ENCODE measurements at regions not wholly inside any gene's neighbourhood (a gene's known extent, or its start where the extent isn't known, plus 50 kb on each side); places are given as distances from the start of the nearest gene placed in this dataset.

GRCh38 chr4:130090427-130090826, 994.5 kb downstream of the C4orf33 start:
- H4K20me1 ChIP-seq (ENCODE audit: insufficient read depth), result no peaks in the 10 kb centered on the region
- no peak overlapping the region for H2AFZ ChIP-seq
- H3K4me2 ChIP-seq (ENCODE audit: unreplicated experiment), result no peak overlapping the region
- no peak overlapping the region for H3K4me3 ChIP-seq
- H3K9ac ChIP-seq, result no peak overlapping the region
- H3K9me3 ChIP-seq (ENCODE audit: low read depth), result no peaks in the 10 kb centered on the region
- H3K9me2 ChIP-seq (ENCODE audit: insufficient read depth), result no peaks in the 10 kb centered on the region
- no peaks in the 10 kb centered on the region for H3K36me3 ChIP-seq (ENCODE audit: low read depth)
- H3K27me3 ChIP-seq (replicated peaks; ENCODE audit: insufficient read depth), result no peaks in the 10 kb centered on the region
- no peak for DNase-seq
- in situ Hi-C loops (cut with MboI), result no loop called here
- WGBS, 2 experiments (ENCODE audit: low coverage in 1 of 2, low lambda C conversion rate in 2 of 2, missing lambda C conversion rate in 2 of 2), result 51 to 65% methylated on average over 14 to 22 of the region's 22 CpGs
- H3K27ac ChIP-seq, result no peak overlapping the region
- no peaks in the 10 kb centered on the region for H3K4me1 ChIP-seq (ENCODE audit: insufficient read depth)
- TF ChIP-seq EZH2 (IDR thresholded peaks at IDR 0.05; ENCODE audit: insufficient read depth, poor library complexity, severe bottlenecking) (no peak), EZH2phosphoT487 (IDR thresholded peaks at IDR 0.05; ENCODE audit: insufficient read depth, low read depth) (no peak)
- H3F3A ChIP-seq (ENCODE audit: insufficient read depth), result no peaks in the 10 kb centered on the region
- H3K79me2 ChIP-seq (ENCODE audit: insufficient read depth), result no peaks in the 10 kb centered on the region

- Histone ChIP-seq H3K27ac (no peak overlapping the region), H3K4me2 (ENCODE audit: unreplicated experiment) (no peak overlapping the region), H3F3A (ENCODE audit: insufficient read depth) (no peaks in the 10 kb centered on the region), H3K9me2 (ENCODE audit: insufficient read depth) (no peaks in the 10 kb centered on the region), H3K4me3 (no peak overlapping the region), H4K20me1 (ENCODE audit: insufficient read depth) (no peaks in the 10 kb centered on the region), H3K36me3 (ENCODE audit: low read depth) (no peaks in the 10 kb centered on the region), H2AFZ (no peak overlapping the region), H3K27me3 (replicated peaks; ENCODE audit: insufficient read depth) (no peaks in the 10 kb centered on the region), H3K9me3 (ENCODE audit: low read depth) (no peaks in the 10 kb centered on the region), H3K4me1 (ENCODE audit: insufficient read depth) (no peaks in the 10 kb centered on the region), H3K9ac (no peak overlapping the region), H3K79me2 (ENCODE audit: insufficient read depth) (no peaks in the 10 kb centered on the region)
- no peak for DNase-seq
- 26% methylated on average over 8 of the region's 8 CpGs for WGBS, 2 experiments (ENCODE audit: low coverage in 1 of 2, low lambda C conversion rate in 2 of 2, missing lambda C conversion rate in 2 of 2)
- in situ Hi-C loops (cut with MboI), result no loop called here
- no peak for TF ChIP-seq EZH2phosphoT487 (IDR thresholded peaks at IDR 0.05; ENCODE audit: insufficient read depth, low read depth)
Observed at GRCh38 chr4:130092187-130093015, 996.4 kb downstream of the C4orf33 start.

DNA sequence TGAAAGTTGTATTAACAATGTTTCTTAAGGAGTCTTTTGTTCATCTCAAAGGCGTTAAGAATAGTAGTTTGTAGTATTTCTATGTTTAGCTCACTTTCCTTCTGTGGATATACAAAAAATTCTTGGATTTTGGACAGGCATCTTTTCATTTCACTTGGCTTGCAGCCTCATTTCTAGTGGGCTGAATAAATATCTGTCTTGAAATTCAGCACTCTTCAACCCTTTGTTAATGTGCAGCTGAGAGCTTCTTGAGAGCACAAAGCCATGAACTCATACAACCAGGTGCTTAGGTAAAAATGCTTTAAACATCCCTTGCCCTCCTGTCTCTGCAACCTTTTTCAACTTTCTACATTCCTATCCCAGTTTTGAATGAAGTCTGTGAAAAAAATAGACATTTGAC, 1003.2 kb downstream of the C4orf33 start:
- in situ Hi-C loops (cut with MboI), result no loop called here
- Histone ChIP-seq H3K9me2 (ENCODE audit: insufficient read depth) (no peaks in the 10 kb centered on the region), H3F3A (ENCODE audit: insufficient read depth) (no peaks in the 10 kb centered on the region), H3K4me1 (ENCODE audit: insufficient read depth) (no peaks in the 10 kb centered on the region), H3K9ac (no peak overlapping the region), H3K4me3 (no peak overlapping the region), H3K27ac (no peak overlapping the region), H3K36me3 (ENCODE audit: low read depth) (no peaks in the 10 kb centered on the region), H3K79me2 (ENCODE audit: insufficient read depth) (no peaks in the 10 kb centered on the region), H2AFZ (no peak overlapping the region), H4K20me1 (ENCODE audit: insufficient read depth) (no peaks in the 10 kb centered on the region), H3K9me3 (ENCODE audit: low read depth) (no peaks in the 10 kb centered on the region), H3K27me3 (replicated peaks; ENCODE audit: insufficient read depth) (no peaks in the 10 kb centered on the region), H3K4me2 (ENCODE audit: unreplicated experiment) (no peak overlapping the region)
- no peak for DNase-seq
- TF ChIP-seq EZH2 (IDR thresholded peaks at IDR 0.05; ENCODE audit: insufficient read depth, poor library complexity, severe bottlenecking) (no peak), EZH2phosphoT487 (IDR thresholded peaks at IDR 0.05; ENCODE audit: insufficient read depth, low read depth) (no peak)
- 0 to 3% methylated on average over 1 of the region's 1 CpG for WGBS, 2 experiments (ENCODE audit: low coverage in 1 of 2, low lambda C conversion rate in 2 of 2, missing lambda C conversion rate in 2 of 2)

GRCh38 chr4:130110189-130110588, 1014.2 kb downstream of the C4orf33 start:
- no peaks in the 10 kb centered on the region for H3K27me3 ChIP-seq (replicated peaks; ENCODE audit: insufficient read depth)
- DNase-seq, result no peak
- no peak overlapping the region for H2AFZ ChIP-seq
- no peak overlapping the region for H3K4me2 ChIP-seq (ENCODE audit: unreplicated experiment)
- H3K36me3 ChIP-seq (ENCODE audit: low read depth), result no peaks in the 10 kb centered on the region
- no peaks in the 10 kb centered on the region for H3F3A ChIP-seq (ENCODE audit: insufficient read depth)
- no peak overlapping the region for H3K9ac ChIP-seq
- TF ChIP-seq EZH2phosphoT487 (IDR thresholded peaks at IDR 0.05; ENCODE audit: insufficient read depth, low read depth) (no peak), EZH2 (IDR thresholded peaks at IDR 0.05; ENCODE audit: insufficient read depth, poor library complexity, severe bottlenecking) (no peak)
- no peaks in the 10 kb centered on the region for H3K4me1 ChIP-seq (ENCODE audit: insufficient read depth)
- H3K27ac ChIP-seq, result no peak overlapping the region
- H3K4me3 ChIP-seq, result no peak overlapping the region
- no peaks in the 10 kb centered on the region for H4K20me1 ChIP-seq (ENCODE audit: insufficient read depth)
- no peaks in the 10 kb centered on the region for H3K9me3 ChIP-seq (ENCODE audit: low read depth)
- H3K9me2 ChIP-seq (ENCODE audit: insufficient read depth), result no peaks in the 10 kb centered on the region
- no peaks in the 10 kb centered on the region for H3K79me2 ChIP-seq (ENCODE audit: insufficient read depth)
- in situ Hi-C loops (cut with MboI), result no loop called here

DNA sequence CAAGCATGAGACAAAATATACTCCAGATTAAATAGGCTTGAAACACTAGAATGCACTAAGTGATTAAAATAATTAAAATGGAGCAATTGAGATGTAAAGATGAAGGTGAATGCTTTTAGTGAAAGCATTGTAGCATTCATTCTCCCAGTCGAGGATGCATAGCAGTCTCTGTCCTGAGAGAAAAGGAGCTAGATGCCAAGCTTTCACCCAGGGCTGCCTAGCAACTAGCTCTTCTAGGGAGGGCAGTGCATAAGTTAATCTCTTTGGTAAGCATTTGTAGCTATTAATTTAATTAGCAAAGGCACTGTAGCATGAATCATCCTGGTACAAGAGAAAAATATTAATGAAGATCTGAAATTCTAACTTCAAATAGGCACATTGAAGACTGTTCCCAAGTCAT, 1014.8 kb downstream of the C4orf33 start:
- Histone ChIP-seq H3K4me1 (ENCODE audit: insufficient read depth) (no peaks in the 10 kb centered on the region), H3K9me3 (ENCODE audit: low read depth) (no peaks in the 10 kb centered on the region), H3K27ac (no peak overlapping the region), H3K9me2 (ENCODE audit: insufficient read depth) (no peaks in the 10 kb centered on the region), H3K9ac (no peak overlapping the region), H3K27me3 (replicated peaks; ENCODE audit: insufficient read depth) (no peaks in the 10 kb centered on the region), H4K20me1 (ENCODE audit: insufficient read depth) (no peaks in the 10 kb centered on the region), H3K4me2 (ENCODE audit: unreplicated experiment) (no peak overlapping the region), H3K4me3 (no peak overlapping the region), H3K36me3 (ENCODE audit: low read depth) (no peaks in the 10 kb centered on the region), H2AFZ (no peak overlapping the region), H3K79me2 (ENCODE audit: insufficient read depth) (no peaks in the 10 kb centered on the region), H3F3A (ENCODE audit: insufficient read depth) (no peaks in the 10 kb centered on the region)
- TF ChIP-seq EZH2 (IDR thresholded peaks at IDR 0.05; ENCODE audit: insufficient read depth, poor library complexity, severe bottlenecking) (no peak), EZH2phosphoT487 (IDR thresholded peaks at IDR 0.05; ENCODE audit: insufficient read depth, low read depth) (no peak)
- WGBS, 2 experiments (ENCODE audit: low coverage in 1 of 2, low lambda C conversion rate in 2 of 2, missing lambda C conversion rate in 2 of 2), result 0% methylated on average over 1 of the region's 1 CpG
- DNase-seq, result no peak
- in situ Hi-C loops (cut with MboI), result no loop called here

All from GM23248 (cell line).